Chondrocyte (in vitro differentiated cells): ENCODE measurements at regions not wholly inside any gene's neighbourhood (a gene's known extent, or its start where the extent isn't known, plus 50 kb on each side); places are given as distances from the start of the nearest gene placed in this dataset.

Source experiments
- DNase-seq: peaks from one replicate; pipeline ENCODE4 v3.0.0; 2021; ENCODE audit warnings: mixed read lengths, low spot score
- H3K27ac Mint-ChIP-seq: one replicate; pipeline ENCODE4 v1.8.0; 2021; ENCODE audit warnings: mild to moderate bottlenecking, moderate library complexity, mixed read lengths; ENCODE audit not compliant: unreplicated experiment
- H3K27me3 Mint-ChIP-seq: 2 replicates; pipeline ENCODE4 v1.8.0; 2021; ENCODE audit warnings: low read depth, mixed read lengths
- H3K36me3 Mint-ChIP-seq: 2 replicates; pipeline ENCODE4 v1.8.0; 2021; ENCODE audit warnings: low read depth, mixed read lengths
- H3K4me1 Mint-ChIP-seq: 2 replicates; pipeline ENCODE4 v1.8.0; 2021; ENCODE audit warnings: low read depth, mild to moderate bottlenecking, mixed read lengths
- H3K4me3 Mint-ChIP-seq: one replicate; pipeline ENCODE4 v1.8.0; 2021; ENCODE audit warnings: mild to moderate bottlenecking, moderate library complexity, mixed read lengths; ENCODE audit not compliant: unreplicated experiment
- H3K9me3 Mint-ChIP-seq: 2 replicates; pipeline ENCODE4 v1.8.0; 2021; ENCODE audit warnings: low read depth, mixed read lengths
- TF ChIP-seq, protein P1 (sequence below): fragments of 200-600 bp; sonication (generic); IDR thresholded peaks from 2 replicates; pipeline ENCODE4 v1.5.0; 2021; ENCODE audit warnings: antibody characterized with exemption, mild to moderate bottlenecking, moderate library complexity

DNA sequence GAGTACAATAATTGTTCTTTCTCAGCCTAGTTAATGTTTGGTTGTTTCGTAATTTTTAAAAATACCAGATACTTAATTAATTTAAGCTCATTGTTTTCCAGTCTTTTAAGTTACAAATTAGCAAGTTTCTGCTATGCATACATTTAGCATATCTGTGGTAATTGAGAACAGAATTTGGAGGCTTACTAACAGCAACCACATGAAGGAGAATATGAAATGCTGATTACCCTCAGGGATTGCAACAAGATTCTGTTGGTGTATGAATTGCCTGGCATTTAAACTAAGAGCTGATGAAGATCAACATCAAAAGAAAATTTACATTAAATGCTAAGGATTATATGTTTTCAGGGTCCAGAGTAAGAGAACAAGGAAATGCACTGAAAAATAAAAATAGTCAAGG, 580.0 kb upstream of the INTU start:
- peaks cover 13% of the 10 kb centered on the region for H3K9me3 Mint-ChIP-seq
- no peaks in the 10 kb centered on the region for H3K27me3 Mint-ChIP-seq
- peaks cover 7% of the 10 kb centered on the region for H3K36me3 Mint-ChIP-seq
- peaks cover 19% of the 10 kb centered on the region for H3K4me1 Mint-ChIP-seq
- no peak for DNase-seq
- no peak overlapping the region for H3K4me3 Mint-ChIP-seq
- H3K27ac Mint-ChIP-seq, result no peak overlapping the region
- TF ChIP-seq, protein P1, sequence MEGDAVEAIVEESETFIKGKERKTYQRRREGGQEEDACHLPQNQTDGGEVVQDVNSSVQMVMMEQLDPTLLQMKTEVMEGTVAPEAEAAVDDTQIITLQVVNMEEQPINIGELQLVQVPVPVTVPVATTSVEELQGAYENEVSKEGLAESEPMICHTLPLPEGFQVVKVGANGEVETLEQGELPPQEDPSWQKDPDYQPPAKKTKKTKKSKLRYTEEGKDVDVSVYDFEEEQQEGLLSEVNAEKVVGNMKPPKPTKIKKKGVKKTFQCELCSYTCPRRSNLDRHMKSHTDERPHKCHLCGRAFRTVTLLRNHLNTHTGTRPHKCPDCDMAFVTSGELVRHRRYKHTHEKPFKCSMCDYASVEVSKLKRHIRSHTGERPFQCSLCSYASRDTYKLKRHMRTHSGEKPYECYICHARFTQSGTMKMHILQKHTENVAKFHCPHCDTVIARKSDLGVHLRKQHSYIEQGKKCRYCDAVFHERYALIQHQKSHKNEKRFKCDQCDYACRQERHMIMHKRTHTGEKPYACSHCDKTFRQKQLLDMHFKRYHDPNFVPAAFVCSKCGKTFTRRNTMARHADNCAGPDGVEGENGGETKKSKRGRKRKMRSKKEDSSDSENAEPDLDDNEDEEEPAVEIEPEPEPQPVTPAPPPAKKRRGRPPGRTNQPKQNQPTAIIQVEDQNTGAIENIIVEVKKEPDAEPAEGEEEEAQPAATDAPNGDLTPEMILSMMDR, result no peak

DNA sequence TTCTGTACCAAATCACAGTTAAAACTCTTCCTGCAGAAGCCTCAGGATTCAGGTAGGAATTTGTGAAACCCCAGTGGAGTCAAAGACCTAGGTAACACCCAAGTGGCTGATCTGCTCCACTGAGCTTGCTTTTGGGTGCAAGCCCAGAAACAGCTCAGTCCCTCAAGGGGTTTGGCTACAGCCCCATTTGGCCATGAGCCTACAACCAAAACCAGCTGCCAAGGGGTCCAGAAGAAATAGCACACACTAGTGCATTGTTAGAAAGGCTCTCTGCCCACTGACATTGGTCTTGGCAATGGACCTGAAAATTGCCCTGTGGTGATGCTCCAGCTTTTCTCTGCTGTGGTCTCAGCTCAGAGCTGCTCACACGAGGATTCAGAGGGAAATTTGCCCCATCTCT, 577.4 kb upstream of the INTU start:
- H3K27ac Mint-ChIP-seq, result no peak overlapping the region
- H3K4me1 Mint-ChIP-seq, result no peaks in the 10 kb centered on the region
- H3K36me3 Mint-ChIP-seq, result peaks cover 10% of the 10 kb centered on the region
- H3K4me3 Mint-ChIP-seq, result no peak overlapping the region
- peaks cover 24% of the 10 kb centered on the region for H3K9me3 Mint-ChIP-seq
- TF ChIP-seq, protein P1, result no peak
- DNase-seq, result no peak
- H3K27me3 Mint-ChIP-seq, result no peaks in the 10 kb centered on the region

- Mint-ChIP-seq H3K9me3 (no peaks in the 10 kb centered on the region), H3K27me3 (no peaks in the 10 kb centered on the region), H3K36me3 (peaks cover 1% of the 10 kb centered on the region), H3K27ac (no peak overlapping the region), H3K4me3 (no peak overlapping the region), H3K4me1 (peaks cover 29% of the 10 kb centered on the region)
- TF ChIP-seq, protein P1, result no peak
- no peak for DNase-seq
These were observed 563.1 kb upstream of the INTU start for GRCh38 chr4:127069675-127070074.

DNA sequence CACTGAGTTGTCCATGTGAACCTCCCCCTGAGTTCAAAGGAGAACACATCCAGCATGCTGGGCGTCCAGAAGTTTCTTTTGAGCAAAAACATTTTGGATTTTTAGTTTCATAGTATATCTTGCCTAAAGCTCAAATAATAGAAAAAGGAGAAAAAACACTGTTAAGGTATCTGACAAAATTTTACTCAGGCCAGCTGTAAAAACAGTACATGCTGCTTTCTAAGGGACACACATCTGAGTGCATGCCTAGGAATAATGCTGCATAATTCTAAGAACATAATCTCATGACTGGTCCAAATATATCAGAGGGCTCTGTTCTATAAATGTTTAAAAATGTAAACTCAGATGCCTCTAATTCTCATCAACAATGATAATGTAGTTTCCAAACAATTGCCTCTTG, 561.3 kb upstream of the INTU start:
- Mint-ChIP-seq H3K36me3 (peaks cover 5% of the 10 kb centered on the region), H3K4me3 (no peak overlapping the region), H3K4me1 (peaks cover 29% of the 10 kb centered on the region), H3K27ac (no peak overlapping the region), H3K27me3 (no peaks in the 10 kb centered on the region), H3K9me3 (peaks cover 6% of the 10 kb centered on the region)
- TF ChIP-seq, protein P1, result no peak
- DNase-seq, result no peak

DNA sequence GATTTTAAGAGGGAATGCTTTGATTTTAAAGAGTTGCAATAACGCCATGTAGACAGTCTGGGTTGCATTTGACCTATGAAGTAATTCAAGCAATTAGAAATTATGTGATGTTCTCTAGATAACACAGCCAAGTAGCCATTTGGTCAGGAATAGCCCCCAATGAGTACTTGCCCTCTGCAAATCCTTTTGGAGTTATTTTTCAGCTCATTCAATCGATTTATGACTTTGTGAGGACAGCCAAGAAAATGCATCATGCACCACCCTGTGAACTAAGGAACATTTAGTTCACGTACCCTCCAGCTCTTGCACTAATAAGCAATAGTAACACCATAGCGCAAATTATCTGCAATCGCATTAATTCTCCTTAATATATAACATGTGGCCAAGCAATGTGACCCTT, 552.6 kb upstream of the INTU start:
- Mint-ChIP-seq H3K27ac (no peak overlapping the region), H3K4me1 (peaks cover 14% of the 10 kb centered on the region), H3K9me3 (peaks cover 6% of the 10 kb centered on the region), H3K4me3 (no peak overlapping the region), H3K27me3 (no peaks in the 10 kb centered on the region), H3K36me3 (peaks cover 3% of the 10 kb centered on the region)
- TF ChIP-seq, protein P1, result no peak
- no peak for DNase-seq
